Suprapubic skin (tissue), 3 donors: ENCODE measurements at regions not wholly inside any gene's neighbourhood (a gene's known extent, or its start where the extent isn't known, plus 50 kb on each side); places are given as distances from the start of the nearest gene placed in this dataset.

Experiments
- CTCF ChIP-seq, 2 donors: fragments of 200-600 bp in 1 of 2; fragments of 450-650 bp in 1 of 2; sonication (generic) in 1 of 2; IDR thresholded peaks; one replicate each; pipeline ENCODE4 v1.5.1; 2016 to 2019; ENCODE audit warnings: antibody characterized with exemption in 2 of 2, mild to moderate bottlenecking in 1 of 2, moderate library complexity in 1 of 2
- EP300 ChIP-seq: sonication (generic); formaldehyde crosslinking; IDR thresholded peaks from one replicate; pipeline ENCODE4 v1.6.1; 2017; ENCODE audit warnings: antibody characterized with exemption

- TF ChIP-seq CTCF (IDR thresholded peaks at IDR 0.05) (no peak), EP300 (no peak)
Observed at GRCh38 chr10:50941629-50942028, 56.2 kb upstream of the A1CF start.
